HEK293 (cell line): ENCODE measurements at regions not wholly inside any gene's neighbourhood (a gene's known extent, or its start where the extent isn't known, plus 50 kb on each side); places are given as distances from the start of the nearest gene placed in this dataset.
"Not testable (repeated sequence)": the region's sequence is repeated elsewhere in the genome, so short reads cannot be mapped to it uniquely, and the experiment has no call there.

Source experiments
- GLI4 ChIP-seq: fragments of 450-650 bp; formaldehyde crosslinking; IDR thresholded peaks from 2 replicates; pipeline ENCODE4 v1.5.1; 2016; ENCODE audit warnings: missing biosample characterization, missing genetic modification characterization
- ZFHX2 ChIP-seq: fragments of 450-650 bp; formaldehyde crosslinking; conservative IDR thresholded peaks from 2 replicates; pipeline ENCODE4 v1.5.1; 2016; ENCODE audit warnings: missing biosample characterization, missing genetic modification characterization
- ZNF510 ChIP-seq: fragments of 450-650 bp; formaldehyde crosslinking; IDR thresholded peaks from 2 replicates; pipeline ENCODE4 v1.5.1; 2018; ENCODE audit warnings: mild to moderate bottlenecking, missing genetic modification characterization, missing biosample characterization; ENCODE audit not compliant: insufficient replicate concordance

DNA sequence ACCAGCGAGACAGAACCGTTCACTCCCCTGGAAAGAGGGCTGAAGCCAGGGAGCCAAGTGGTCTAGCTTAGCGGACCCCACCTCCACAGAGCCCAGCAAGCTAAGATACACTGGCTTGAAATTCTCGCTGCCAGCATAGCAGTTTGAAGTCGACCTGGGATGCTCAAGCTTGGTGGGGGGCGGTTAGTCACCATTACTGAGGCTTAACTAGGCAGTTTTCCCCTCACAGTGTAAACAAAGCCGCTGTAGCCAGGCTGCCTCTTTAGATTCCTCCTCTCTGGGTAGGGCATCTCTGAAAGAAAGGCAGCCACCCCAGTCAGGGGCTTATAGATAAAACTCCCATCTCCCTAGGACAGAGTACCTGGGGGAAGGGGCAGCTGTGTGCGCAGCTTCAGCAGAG lies 235.1 kb downstream of the CHRM2 start:
- TF ChIP-seq GLI4 (tag by site-specific recombination); ZFHX2; ZNF510 (tag by site-specific recombination): not testable (repeated sequence)
